K562 (cell line): ENCODE measurements at regions not wholly inside any gene's neighbourhood (a gene's known extent, or its start where the extent isn't known, plus 50 kb on each side); places are given as distances from the start of the nearest gene placed in this dataset.

Experiments
- ATAC-seq: fragments of 200-7000 bp; cut with Tn5 transposase; 3 replicates; pipeline ENCODE4 v1.9.1; 2020; ENCODE audit warnings: moderate library complexity
- BruUV-seq: library from RNA; stranded (reverse); fragments of 400-500 nt; replicated peaks from 2 replicates; lab custom pipeline; 2021; lab: Mats Ljungman, UMichigan
- CTCF ChIA-PET: fragments of 300-600 bp; formaldehyde crosslinking; extraction: SDS; loops from one replicate; lab custom pipeline; 2021; ENCODE audit warnings: low intra/inter-chr PET ratio; lab: Yijun Ruan, JAX
- POLR2A ChIA-PET: fragments of 300-600, 350-650 bp; sonication (Branson Sonifier 250); formaldehyde crosslinking; extraction: SDS; loops from one replicate; lab custom pipeline; 2021; ENCODE audit warnings: antibody characterized with exemption, inconsistent platforms; lab: Yijun Ruan, JAX
- DNase-seq, 4 experiments: peaks; one replicate each; pipeline versions ENCODE4 v3.0.0 to v3.0.0-alpha.2; 2011 to 2018; ENCODE audit warnings: low spot score in 3 of 4, mixed read lengths in 3 of 4; ENCODE audit errors: extremely low read depth in 1 of 4
- FAIRE-seq: peaks from 2 replicates; lab custom pipeline; 2011; peaks lifted over from hg19 to GRCh38; lab: Jason Lieb, UNC
- H2AFZ ChIP-seq: 2 replicates; pipeline ENCODE4 v1.6.0; 2011; ENCODE audit warnings: low read depth, low read length, control low read depth, inconsistent platforms
- H3K27ac ChIP-seq: fragments of 200-600 bp; 3 replicates; pipeline ENCODE4 v1.8.0; 2011; ENCODE audit warnings: low read depth, mild to moderate bottlenecking, control low read depth, inconsistent platforms, low read length, moderate library complexity, mixed read lengths; ENCODE audit errors: extremely low read depth
- H3K27me3 ChIP-seq, 2 experiments: fragments of 300-600 bp in 1 of 2; 2 replicates in 1 of 2; 3 replicates in 1 of 2; pipeline versions ENCODE4 v1.6.0 to v1.8.0; 2011; ENCODE audit warnings: inconsistent platforms in 2 of 2, low read length in 2 of 2, mild to moderate bottlenecking in 1 of 2, mixed read lengths in 1 of 2, moderate library complexity in 1 of 2; ENCODE audit not compliant: control insufficient read depth in 2 of 2, insufficient read depth in 2 of 2
- H3K36me3 ChIP-seq: fragments of 300-600 bp; 3 replicates; pipeline ENCODE4 v1.8.0; 2011; ENCODE audit warnings: mild to moderate bottlenecking, low read length, inconsistent platforms; ENCODE audit not compliant: control insufficient read depth, insufficient read depth
- H3K4me1 ChIP-seq, 2 experiments: fragments of 200-600 bp in 1 of 2; replicated peaks in 1 of 2; 2 replicates in 1 of 2; 3 replicates in 1 of 2; pipeline versions ENCODE4 v1.5.1 to v1.8.0; 2011; ENCODE audit warnings: inconsistent platforms in 2 of 2, low read length in 2 of 2, mild to moderate bottlenecking in 1 of 2, mixed read lengths in 1 of 2, moderate library complexity in 1 of 2; ENCODE audit not compliant: control insufficient read depth in 2 of 2, insufficient read depth in 2 of 2
- H3K4me2 ChIP-seq: 2 replicates; pipeline ENCODE4 v1.6.1; 2011; ENCODE audit warnings: low read length, control low read depth, inconsistent platforms, mixed read lengths; ENCODE audit not compliant: insufficient read depth
- H3K4me3 ChIP-seq: fragments of 200-600 bp; sonication (generic), shearing (Covaris generic); 2 replicates; pipeline ENCODE4 v1.5.1; 2016; ENCODE audit warnings: control low read depth, inconsistent platforms
- H3K79me2 ChIP-seq: fragments of 200-600 bp; 3 replicates; pipeline ENCODE4 v1.8.0; 2011; ENCODE audit warnings: low read length, inconsistent platforms; ENCODE audit not compliant: control insufficient read depth, insufficient read depth
- H3K9ac ChIP-seq, 2 experiments: 2 replicates each; pipeline versions ENCODE4 v1.6.0 to v1.6.1; 2011; ENCODE audit warnings: low read depth in 2 of 2, low read length in 2 of 2, control low read depth in 1 of 2, inconsistent platforms in 1 of 2, mild to moderate bottlenecking in 1 of 2, mixed read lengths in 1 of 2; ENCODE audit not compliant: insufficient read depth in 1 of 2
- H3K9me1 ChIP-seq: one replicate; pipeline ENCODE4 v1.6.0; 2011; ENCODE audit warnings: inconsistent platforms, mild to moderate bottlenecking, low read length, moderate library complexity; ENCODE audit not compliant: control insufficient read depth, insufficient read depth
- H3K9me3 ChIP-seq: replicated peaks from 2 replicates; pipeline ENCODE4 v1.5.1; 2011; ENCODE audit warnings: low read depth, low read length, inconsistent platforms; ENCODE audit not compliant: control insufficient read depth, insufficient read depth
- H4K20me1 ChIP-seq: replicated peaks from 2 replicates; pipeline ENCODE4 v1.6.1; 2011; ENCODE audit warnings: low read length, inconsistent platforms, mixed read lengths; ENCODE audit not compliant: control insufficient read depth, insufficient read depth
- CBFA2T3 ChIP-seq: fragments of 450-650 bp; IDR thresholded peaks from 2 replicates; pipeline ENCODE4 v1.6.1; 2017
- KDM1A ChIP-seq, 2 experiments: fragments of 450-650 bp; IDR thresholded peaks; 2 replicates each; pipeline ENCODE4 v1.6.1; 2016; ENCODE audit warnings: mild to moderate bottlenecking in 2 of 2
- MAX ChIP-seq: sonication (generic); formaldehyde crosslinking; IDR thresholded peaks from 2 replicates; pipeline ENCODE4 v1.9.0; 2022; ENCODE audit warnings: mild to moderate bottlenecking, missing genetic modification reagents
- RCOR1 ChIP-seq, 2 experiments: IDR thresholded peaks; 2 replicates each; pipeline ENCODE4 v1.6.1; 2012; ENCODE audit warnings: low read depth in 2 of 2, low read length in 2 of 2, borderline replicate concordance in 1 of 2, improper control_type of control experiment in 1 of 2
- RFX5 ChIP-seq: IDR thresholded peaks from 2 replicates; pipeline ENCODE4 v1.6.1; 2011; ENCODE audit warnings: low read depth, mild to moderate bottlenecking, improper control_type of control experiment, low read length
- TAF9B ChIP-seq: fragments of 450-650 bp; IDR thresholded peaks from 2 replicates; pipeline ENCODE4 v1.6.1; 2018; ENCODE audit warnings: mild to moderate bottlenecking; ENCODE audit not compliant: partially characterized antibody
- TCF7L2 ChIP-seq: fragments of 150-350 bp; IDR thresholded peaks from 2 replicates; pipeline ENCODE4 v1.6.1; 2016; ENCODE audit warnings: low read depth, mild to moderate bottlenecking, low read length, moderate library complexity
- ZNF133 ChIP-seq: fragments of 250-450 bp; sonication (Bioruptor Pico); IDR thresholded peaks from 2 replicates; pipeline ENCODE4 v1.4.0; 2020; ENCODE audit warnings: mild to moderate bottlenecking
- WGBS: fragments of 100-300 bp; shearing (Covaris generic); methylation state at CpG from one replicate; pipeline ENCODE4 v1.1.6; 2016; ENCODE audit warnings: low coverage, mixed read lengths; ENCODE audit not compliant: insufficient coverage; ENCODE audit errors: missing lambda C conversion rate; 5-methylcytosine and 5-hydroxymethylcytosine counted together
- in situ Hi-C: fragments of 300-500 bp; cut with MboI; formaldehyde crosslinking; loops from 4 replicates; pipeline ENCODE4 v1.15.0; 2018; ENCODE audit warnings: inconsistent platforms, mixed read lengths
- intact Hi-C: fragments of 100-400 bp; cut with micrococcal nuclease; formaldehyde crosslinking; loops from 2 replicates; pipeline ENCODE4 v1.14.2; 2022

GRCh38 chr6:28646650-28647049 lies 121.0 kb downstream of the GPX5 start:
- intact Hi-C loops, result no loop called here
- Histone ChIP-seq H4K20me1 (no peaks in the 10 kb centered on the region), H3K79me2 (no peaks in the 10 kb centered on the region), H3K4me3 (no peak overlapping the region), H3K36me3 (0 out of 3 replicates have a peak, but pooled peaks cover 3% of the 10 kb centered on the region), H3K9me3 (no peaks in the 10 kb centered on the region; the same call in 1 of the 2 replicates), H3K9ac (no peak overlapping the region), H3K4me2 (no peak overlapping the region), H3K9me1 (no peaks in the 10 kb centered on the region), H2AFZ (no peak overlapping the region), H3K4me1 (no peaks in the 10 kb centered on the region), H3K27me3 (no peaks in the 10 kb centered on the region), H3K27ac (no peak overlapping the region)
- FAIRE-seq, result no peak
- 11% methylated on average over 1 of the region's 1 CpG for WGBS
- BruUV-seq, result no TSS peak
- in situ Hi-C loops, result no loop called here
- ATAC-seq, result no peak
- TF ChIP-seq TCF7L2, result no peak
- no peak for TF ChIP-seq RFX5
- 0 out of 4 replicates have a peak, but pooled peaks of 1 of the 2 experiments have one; percentile 26 for TF ChIP-seq RCOR1 (IDR thresholded peaks at IDR 0.05; ENCODE audit: borderline replicate concordance in 1 of 2, low read depth in 2 of 2, low read length in 2 of 2)
- no peak for TF ChIP-seq ZNF133 (CRISPR knock-in tag)
- peak; percentile 37; the same call in 1 of the 2 replicates for TF ChIP-seq CBFA2T3
- peak; percentile 58 to 64; a peak in 3 of 4 replicates for TF ChIP-seq KDM1A (IDR thresholded peaks at IDR 0.05)
- no peak for TF ChIP-seq TAF9B
- TF ChIP-seq MAX (CRISPR knock-in tag), result no peak
- DNase-seq, result no peak
- ChIA-PET CTCF (no interaction called here), POLR2A (no interaction called here)
